A549 (cell line): ENCODE measurements at regions not wholly inside any gene's neighbourhood (a gene's known extent, or its start where the extent isn't known, plus 50 kb on each side); places are given as distances from the start of the nearest gene placed in this dataset.

Experiments
- ATAC-seq, 2 experiments: fragments of 200-7000 bp in 1 of 2; fragments of >200 bp in 1 of 2; cut with Nextera tagmentation in 1 of 2; cut with Tn5 transposase in 1 of 2; 3 replicates each; pipeline versions ENCODE4 v1.8.0 to v1.9.1; 2018 to 2020; ENCODE audit warnings: mild to moderate bottlenecking in 1 of 2, moderate library complexity in 1 of 2
- CTCF ChIA-PET: fragments of 300-600 bp; sonication (Branson Sonifier 250); formaldehyde crosslinking; extraction: SDS; loops from one replicate; lab custom pipeline; 2021; ENCODE audit warnings: antibody characterized with exemption, inconsistent platforms; lab: Yijun Ruan, JAX
- POLR2A ChIA-PET: fragments of 350-600 bp; formaldehyde crosslinking; extraction: SDS; loops from one replicate; lab custom pipeline; 2021; ENCODE audit warnings: antibody characterized with exemption, inconsistent platforms; lab: Yijun Ruan, JAX
- DNase-seq, 2 experiments: peaks; one replicate each; pipeline versions ENCODE4 v3.0.0 to v3.0.0-alpha.2; 2011 to 2016; ENCODE audit warnings: low read depth in 1 of 2, low spot score in 1 of 2
- FAIRE-seq: peaks from 2 replicates; lab custom pipeline; 2011; peaks lifted over from hg19 to GRCh38; lab: Jason Lieb, UNC
- H3K27ac ChIP-seq, 2 experiments: fragments of >200 bp; sonication (Bioruptor Twin); formaldehyde crosslinking; 3 replicates each; pipeline ENCODE4 v1.5.1; 2016 to 2017
- H3K4me1 ChIP-seq: fragments of >200 bp; sonication (Bioruptor Twin); formaldehyde crosslinking; 3 replicates; pipeline ENCODE4 v1.6.1; 2016
- H3K4me2 ChIP-seq: fragments of >200 bp; sonication (Bioruptor Twin); formaldehyde crosslinking; 3 replicates; pipeline ENCODE4 v1.6.1; 2016
- H3K4me3 ChIP-seq: fragments of >200 bp; sonication (Bioruptor Twin); formaldehyde crosslinking; 3 replicates; pipeline ENCODE4 v1.5.1; 2016
- H3K9me3 ChIP-seq: fragments of >200 bp; sonication (Bioruptor Twin); formaldehyde crosslinking; 3 replicates; pipeline ENCODE4 v1.6.1; 2016
- BCL3 ChIP-seq: fragments of >200 bp; sonication (Bioruptor Twin); formaldehyde crosslinking; IDR thresholded peaks from 3 replicates; pipeline ENCODE4 v1.6.1; 2016
- CBX8 ChIP-seq: fragments of 200-600 bp; sonication (generic); IDR thresholded peaks from 2 replicates; pipeline ENCODE4 v1.6.1; 2016
- HMGXB4 ChIP-seq: fragments of 250-450 bp; sonication (Bioruptor Pico); IDR thresholded peaks from 2 replicates; pipeline ENCODE4 v1.5.0; 2021; ENCODE audit warnings: mild to moderate bottlenecking, moderate library complexity, borderline replicate concordance
- HOXB5 ChIP-seq: fragments of 250-450 bp; sonication (Bioruptor Pico); IDR thresholded peaks from 2 replicates; pipeline ENCODE4 v1.5.0; 2020; ENCODE audit warnings: mild to moderate bottlenecking, moderate library complexity
- KDM5A ChIP-seq: fragments of 200-600 bp; sonication (generic); IDR thresholded peaks from 2 replicates; pipeline ENCODE4 v1.6.1; 2016; ENCODE audit warnings: antibody characterized with exemption, mild to moderate bottlenecking
- MAFK ChIP-seq: fragments of 450-650 bp; IDR thresholded peaks from 2 replicates; pipeline ENCODE4 v1.6.1; 2014; ENCODE audit not compliant: partially characterized antibody
- MAX ChIP-seq: IDR thresholded peaks from 2 replicates; pipeline ENCODE4 v1.6.1; 2012
- NFE2L2 ChIP-seq: fragments of 150-350 bp; conservative IDR thresholded peaks from 2 replicates; pipeline ENCODE4 v1.6.1; 2014; ENCODE audit warnings: low read length
- NR3C1 ChIP-seq: fragments of >200 bp; sonication (Bioruptor Twin); formaldehyde crosslinking; IDR thresholded peaks from 3 replicates; pipeline ENCODE4 v1.6.1; 2017
- PBX3 ChIP-seq: IDR thresholded peaks from 2 replicates; pipeline ENCODE4 v1.6.1; 2012
- ZNF302 ChIP-seq: fragments of 250-450 bp; sonication (Bioruptor Pico); IDR thresholded peaks from 2 replicates; pipeline ENCODE4 v1.9.0; 2021; ENCODE audit warnings: inconsistent platforms, mild to moderate bottlenecking, moderate library complexity
- ZSCAN20 ChIP-seq: fragments of 250-450 bp; sonication (Bioruptor Pico); IDR thresholded peaks from 2 replicates; pipeline ENCODE4 v1.8.0; 2022; ENCODE audit warnings: mild to moderate bottlenecking, moderate library complexity
- WGBS: methylation state at CpG from one replicate; pipeline ENCODE4 v1.1.6; 2017; ENCODE audit errors: missing lambda C conversion rate; 5-methylcytosine and 5-hydroxymethylcytosine counted together
- TF ChIP-seq, protein P1 (sequence below): IDR thresholded peaks from 2 replicates; pipeline ENCODE4 v1.6.1; 2012; ENCODE audit warnings: low read depth, borderline replicate concordance
- TF ChIP-seq, protein P2 (sequence below): fragments of >200 bp; sonication (Bioruptor Twin); formaldehyde crosslinking; IDR thresholded peaks from 2 replicates; pipeline ENCODE4 v1.6.1; 2016
- TF ChIP-seq, protein P3 (sequence below): fragments of >200 bp; sonication (Bioruptor Twin); formaldehyde crosslinking; IDR thresholded peaks from 3 replicates; pipeline ENCODE4 v1.5.1; 2016

- FAIRE-seq (no peak), DNase-seq (no peak), ATAC-seq (no peak)
- ChIA-PET CTCF (no interaction called here), POLR2A (no interaction called here)
- Histone ChIP-seq H3K4me1 (no peaks in the 10 kb centered on the region), H3K4me2 (no peak overlapping the region), H3K27ac (no peak overlapping the region), H3K9me3 (no peaks in the 10 kb centered on the region), H3K4me3 (no peak overlapping the region)
- WGBS, result 4% methylated on average over 2 of the region's 2 CpGs
- no peak for TF ChIP-seq PBX3
- TF ChIP-seq MAX, result no peak
- TF ChIP-seq, protein P1, sequence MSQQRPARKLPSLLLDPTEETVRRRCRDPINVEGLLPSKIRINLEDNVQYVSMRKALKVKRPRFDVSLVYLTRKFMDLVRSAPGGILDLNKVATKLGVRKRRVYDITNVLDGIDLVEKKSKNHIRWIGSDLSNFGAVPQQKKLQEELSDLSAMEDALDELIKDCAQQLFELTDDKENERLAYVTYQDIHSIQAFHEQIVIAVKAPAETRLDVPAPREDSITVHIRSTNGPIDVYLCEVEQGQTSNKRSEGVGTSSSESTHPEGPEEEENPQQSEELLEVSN, result no peak
- TF ChIP-seq, protein P2, sequence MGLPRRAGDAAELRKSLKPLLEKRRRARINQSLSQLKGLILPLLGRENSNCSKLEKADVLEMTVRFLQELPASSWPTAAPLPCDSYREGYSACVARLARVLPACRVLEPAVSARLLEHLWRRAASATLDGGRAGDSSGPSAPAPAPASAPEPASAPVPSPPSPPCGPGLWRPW, result no peak
- no peak for TF ChIP-seq CBX8
- no peak for TF ChIP-seq NFE2L2
- no peak for TF ChIP-seq HOXB5 (CRISPR knock-in tag)
- no peak for TF ChIP-seq HMGXB4 (CRISPR knock-in tag)
Measured at GRCh38 chr14:45651890-45652289, 398.9 kb upstream of the MIS18BP1 start.

DNA sequence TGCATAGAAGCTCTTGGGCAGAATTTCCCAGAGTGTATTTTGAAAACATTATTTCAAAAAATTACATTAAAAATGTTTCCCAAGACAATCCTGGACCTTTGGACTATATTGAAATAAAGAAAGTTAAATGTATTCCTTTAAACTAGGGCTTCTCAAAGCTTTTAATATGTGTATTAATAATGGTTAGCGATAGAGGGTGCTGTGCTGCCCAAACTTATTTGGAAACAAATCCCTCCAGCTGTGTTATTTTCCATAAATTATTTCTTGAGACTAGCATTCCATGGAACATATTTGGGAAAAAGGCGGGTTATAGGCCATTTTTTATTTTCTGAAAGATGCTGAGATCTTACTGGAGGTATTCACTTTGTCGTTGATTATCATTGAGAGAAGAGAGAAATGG, 397.8 kb upstream of the MIS18BP1 start:
- CTCF ChIA-PET, result no interaction called here
- POLR2A ChIA-PET, result no interaction called here
- TF ChIP-seq ZSCAN20 (CRISPR knock-in tag) (no peak), BCL3 (no peak)
- WGBS, result 10% methylated on average over 3 of the region's 3 CpGs
- ATAC-seq, result no peak
- Histone ChIP-seq H3K9me3 (no peaks in the 10 kb centered on the region), H3K27ac (no peak overlapping the region), H3K4me1 (no peaks in the 10 kb centered on the region), H3K4me2 (no peak overlapping the region), H3K4me3 (no peak overlapping the region)
- FAIRE-seq, result no peak
- no peak for DNase-seq

DNA sequence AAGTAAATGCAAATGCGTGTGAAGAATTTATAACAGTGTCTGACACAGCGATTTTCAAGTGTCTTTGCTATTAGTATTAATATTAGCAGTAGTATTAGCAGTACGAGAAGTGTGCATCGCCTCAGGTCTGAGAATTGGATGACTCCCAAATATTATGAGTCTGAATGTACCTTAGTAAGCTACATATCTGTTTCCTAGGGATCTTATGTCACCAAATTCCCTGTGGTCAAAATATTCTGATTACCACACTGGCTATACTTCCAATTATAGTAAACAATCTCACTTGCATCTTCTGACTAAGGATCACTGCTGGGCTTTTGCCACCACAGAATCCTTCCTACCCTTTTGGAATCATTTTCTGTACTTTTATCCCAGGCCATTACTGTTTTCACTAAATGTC, 396.0 kb upstream of the MIS18BP1 start:
- no peak for FAIRE-seq
- ATAC-seq, result no peak
- ChIA-PET CTCF (interaction anchor here (1.0 kb wide), 1 partner anchor 7 kb away, joined by 3 read pairs; no protein-coding TSS in a partner anchor), POLR2A (no interaction called here)
- H3K27ac ChIP-seq, result no peak overlapping the region
- no peaks in the 10 kb centered on the region for H3K9me3 ChIP-seq
- H3K4me2 ChIP-seq, result no peak overlapping the region
- no peak for DNase-seq
- TF ChIP-seq ZNF302 (no peak), KDM5A (no peak), PBX3 (no peak), MAFK (no peak), NR3C1 (no peak)
- TF ChIP-seq, protein P3, sequence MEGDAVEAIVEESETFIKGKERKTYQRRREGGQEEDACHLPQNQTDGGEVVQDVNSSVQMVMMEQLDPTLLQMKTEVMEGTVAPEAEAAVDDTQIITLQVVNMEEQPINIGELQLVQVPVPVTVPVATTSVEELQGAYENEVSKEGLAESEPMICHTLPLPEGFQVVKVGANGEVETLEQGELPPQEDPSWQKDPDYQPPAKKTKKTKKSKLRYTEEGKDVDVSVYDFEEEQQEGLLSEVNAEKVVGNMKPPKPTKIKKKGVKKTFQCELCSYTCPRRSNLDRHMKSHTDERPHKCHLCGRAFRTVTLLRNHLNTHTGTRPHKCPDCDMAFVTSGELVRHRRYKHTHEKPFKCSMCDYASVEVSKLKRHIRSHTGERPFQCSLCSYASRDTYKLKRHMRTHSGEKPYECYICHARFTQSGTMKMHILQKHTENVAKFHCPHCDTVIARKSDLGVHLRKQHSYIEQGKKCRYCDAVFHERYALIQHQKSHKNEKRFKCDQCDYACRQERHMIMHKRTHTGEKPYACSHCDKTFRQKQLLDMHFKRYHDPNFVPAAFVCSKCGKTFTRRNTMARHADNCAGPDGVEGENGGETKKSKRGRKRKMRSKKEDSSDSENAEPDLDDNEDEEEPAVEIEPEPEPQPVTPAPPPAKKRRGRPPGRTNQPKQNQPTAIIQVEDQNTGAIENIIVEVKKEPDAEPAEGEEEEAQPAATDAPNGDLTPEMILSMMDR, result no peak
- 5% methylated on average over 4 of the region's 4 CpGs for WGBS
- H3K4me3 ChIP-seq, result no peak overlapping the region
- no peaks in the 10 kb centered on the region for H3K4me1 ChIP-seq
